ENCODE measurements at regions not wholly inside any gene's neighbourhood (a gene's known extent, or its start where the extent isn't known, plus 50 kb on each side); places are given as distances from the start of the nearest gene placed in this dataset.

- H3K4me1 Mint-ChIP-seq (ENCODE audit: low read depth), result no peaks in the 10 kb centered on the region
- no peaks in the 10 kb centered on the region for H3K27me3 Mint-ChIP-seq (ENCODE audit: low read depth)
- H3K9me3 Mint-ChIP-seq, result peaks cover 0 to 2% of the 10 kb centered on the region in 2 donors
- no peak for ATAC-seq (replicated peaks in 1 of 2)
- H3K27ac Mint-ChIP-seq, result no peak overlapping the region
- DNase-seq, result no peak
- H3K4me3 Mint-ChIP-seq, result no peak overlapping the region
- H3K36me3 Mint-ChIP-seq (ENCODE audit: insufficient read depth in 2 of 2), result no peaks in the 10 kb centered on the region
Observed at GRCh38 chr2:60603533-60604190, 50.2 kb upstream of the BCL11A start.

GRCh38 chr2:60604486-60605064, 51.1 kb upstream of the BCL11A start:
- Mint-ChIP-seq H3K27ac (no peak overlapping the region), H3K27me3 (ENCODE audit: low read depth) (no peaks in the 10 kb centered on the region), H3K36me3 (ENCODE audit: insufficient read depth in 2 of 2) (no peaks in the 10 kb centered on the region), H3K9me3 (peaks cover 0 to 2% of the 10 kb centered on the region in 2 donors), H3K4me1 (ENCODE audit: low read depth) (no peaks in the 10 kb centered on the region), H3K4me3 (no peak overlapping the region)
- DNase-seq, result no peak
- ATAC-seq (replicated peaks in 1 of 2), result no peak

- Mint-ChIP-seq H3K27me3 (ENCODE audit: low read depth) (no peaks in the 10 kb centered on the region), H3K9me3 (no peaks in the 10 kb centered on the region), H3K36me3 (ENCODE audit: insufficient read depth in 2 of 2) (no peaks in the 10 kb centered on the region), H3K4me3 (no peak overlapping the region), H3K4me1 (ENCODE audit: low read depth) (no peaks in the 10 kb centered on the region), H3K27ac (no peak overlapping the region)
- no peak for DNase-seq
- no peak for ATAC-seq (replicated peaks in 1 of 2)
Observed at GRCh38 chr2:60605866-60606265, 52.4 kb upstream of the BCL11A start.

- Mint-ChIP-seq H3K27ac (no peak overlapping the region), H3K9me3 (no peaks in the 10 kb centered on the region), H3K36me3 (ENCODE audit: insufficient read depth in 2 of 2) (no peaks in the 10 kb centered on the region), H3K4me1 (ENCODE audit: low read depth) (no peaks in the 10 kb centered on the region), H3K27me3 (ENCODE audit: low read depth) (no peaks in the 10 kb centered on the region), H3K4me3 (no peak overlapping the region)
- no peak for ATAC-seq (replicated peaks in 1 of 2)
- no peak for DNase-seq
Observed at GRCh38 chr2:60608679-60609078, 55.2 kb upstream of the BCL11A start.

GRCh38 chr2:60612033-60612432, 58.6 kb upstream of the BCL11A start:
- Mint-ChIP-seq H3K36me3 (ENCODE audit: insufficient read depth in 2 of 2) (no peaks in the 10 kb centered on the region), H3K27ac (no peak overlapping the region), H3K4me3 (no peak overlapping the region), H3K9me3 (no peaks in the 10 kb centered on the region), H3K27me3 (ENCODE audit: low read depth) (no peaks in the 10 kb centered on the region), H3K4me1 (ENCODE audit: low read depth) (no peaks in the 10 kb centered on the region)
- ATAC-seq (replicated peaks in 1 of 2) (no peak), DNase-seq (no peak)

- H3K27ac Mint-ChIP-seq, result no peak overlapping the region
Observed at GRCh38 chr2:60614319-60614718, 60.9 kb upstream of the BCL11A start.

GRCh38 chr2:60621688-60622429, 68.4 kb upstream of the BCL11A start:
- no peak for DNase-seq
- no peak overlapping the region for H3K27ac Mint-ChIP-seq
- no peaks in the 10 kb centered on the region for H3K4me1 Mint-ChIP-seq (ENCODE audit: low read depth)
- no peak overlapping the region for H3K4me3 Mint-ChIP-seq
- ATAC-seq (replicated peaks in 1 of 2), result no peak
- no peaks in the 10 kb centered on the region for H3K36me3 Mint-ChIP-seq (ENCODE audit: insufficient read depth in 2 of 2)
- no peaks in the 10 kb centered on the region for H3K9me3 Mint-ChIP-seq
- H3K27me3 Mint-ChIP-seq (ENCODE audit: low read depth), result peaks cover 13% of the 10 kb centered on the region

More at GRCh38 chr2:60614319-60614718, 60.9 kb upstream of the BCL11A start:
- no peak for ATAC-seq (replicated peaks in 1 of 2)
- Mint-ChIP-seq H3K27me3 (ENCODE audit: low read depth) (no peaks in the 10 kb centered on the region), H3K4me3 (no peak overlapping the region), H3K36me3 (ENCODE audit: insufficient read depth in 2 of 2) (no peaks in the 10 kb centered on the region), H3K4me1 (ENCODE audit: low read depth) (no peaks in the 10 kb centered on the region), H3K9me3 (no peaks in the 10 kb centered on the region)
- DNase-seq, result no peak

GRCh38 chr2:60623040-60623439, 69.6 kb upstream of the BCL11A start:
- Mint-ChIP-seq H3K4me3 (no peak overlapping the region), H3K4me1 (ENCODE audit: low read depth) (no peaks in the 10 kb centered on the region), H3K9me3 (no peaks in the 10 kb centered on the region), H3K36me3 (ENCODE audit: insufficient read depth in 2 of 2) (no peaks in the 10 kb centered on the region), H3K27me3 (ENCODE audit: low read depth) (peaks cover 13% of the 10 kb centered on the region), H3K27ac (no peak overlapping the region)
- no peak for ATAC-seq (replicated peaks in 1 of 2)
- DNase-seq, result no peak

GRCh38 chr2:60627412-60627811, 74.0 kb upstream of the BCL11A start:
- ATAC-seq (replicated peaks in 1 of 2) (no peak), DNase-seq (no peak)
- no peaks in the 10 kb centered on the region for H3K4me1 Mint-ChIP-seq (ENCODE audit: low read depth)
- peaks cover 41% of the 10 kb centered on the region for H3K27me3 Mint-ChIP-seq (ENCODE audit: low read depth)
- peaks cover 0 to 1% of the 10 kb centered on the region in 2 donors for H3K9me3 Mint-ChIP-seq
- no peak overlapping the region for H3K4me3 Mint-ChIP-seq
- no peaks in the 10 kb centered on the region for H3K36me3 Mint-ChIP-seq (ENCODE audit: insufficient read depth in 2 of 2)
- no peak overlapping the region for H3K27ac Mint-ChIP-seq

- Mint-ChIP-seq H3K9me3 (peaks cover 0 to 1% of the 10 kb centered on the region in 2 donors), H3K27me3 (ENCODE audit: low read depth) (peaks cover 42% of the 10 kb centered on the region)
Observed at GRCh38 chr2:60628026-60628425, 74.6 kb upstream of the BCL11A start.

GRCh38 chr2:60628615-60629304, 75.3 kb upstream of the BCL11A start:
- Mint-ChIP-seq H3K27me3 (ENCODE audit: low read depth) (peaks cover 46% of the 10 kb centered on the region), H3K4me1 (ENCODE audit: low read depth) (no peaks in the 10 kb centered on the region), H3K36me3 (ENCODE audit: insufficient read depth in 2 of 2) (no peaks in the 10 kb centered on the region), H3K27ac (no peak overlapping the region), H3K4me3 (no peak overlapping the region), H3K9me3 (peaks cover 0 to 1% of the 10 kb centered on the region in 2 donors)
- DNase-seq (no peak), ATAC-seq (replicated peaks in 1 of 2) (no peak)

More at GRCh38 chr2:60628026-60628425, 74.6 kb upstream of the BCL11A start:
- ATAC-seq (replicated peaks in 1 of 2) (no peak), DNase-seq (no peak)
- Mint-ChIP-seq H3K27ac (no peak overlapping the region), H3K4me1 (ENCODE audit: low read depth) (no peaks in the 10 kb centered on the region), H3K36me3 (ENCODE audit: insufficient read depth in 2 of 2) (no peaks in the 10 kb centered on the region), H3K4me3 (no peak overlapping the region)

- Mint-ChIP-seq H3K27ac (no peak overlapping the region), H3K4me1 (ENCODE audit: low read depth) (no peaks in the 10 kb centered on the region), H3K9me3 (peaks cover 0 to 1% of the 10 kb centered on the region in 2 donors), H3K36me3 (ENCODE audit: insufficient read depth in 2 of 2) (no peaks in the 10 kb centered on the region), H3K27me3 (ENCODE audit: low read depth) (peaks cover 43% of the 10 kb centered on the region), H3K4me3 (no peak overlapping the region)
- ATAC-seq (replicated peaks in 1 of 2) (no peak), DNase-seq (no peak)
Observed at GRCh38 chr2:60629305-60629662, 75.8 kb upstream of the BCL11A start.

GRCh38 chr2:60629801-60630385, 76.4 kb upstream of the BCL11A start:
- Mint-ChIP-seq H3K4me3 (no peak overlapping the region), H3K4me1 (ENCODE audit: low read depth) (no peaks in the 10 kb centered on the region), H3K27me3 (ENCODE audit: low read depth) (peaks cover 40% of the 10 kb centered on the region), H3K36me3 (ENCODE audit: insufficient read depth in 2 of 2) (no peaks in the 10 kb centered on the region), H3K27ac (no peak overlapping the region), H3K9me3 (peaks cover 0 to 1% of the 10 kb centered on the region in 2 donors)
- ATAC-seq (replicated peaks in 1 of 2), result no peak
- DNase-seq, result no peak

Measured in activated T-cell treated with anti-CD3 and anti-CD28 coated beads, Interleukin-2, amount 50 U/mL, for 72 hours (primary cell).